Ishikawa (cell line): ENCODE measurements at regions not wholly inside any gene's neighbourhood (a gene's known extent, or its start where the extent isn't known, plus 50 kb on each side); places are given as distances from the start of the nearest gene placed in this dataset.

Source experiments
- CEBPB ChIP-seq: IDR thresholded peaks from 2 replicates; pipeline ENCODE4 v1.6.1; 2012
- YY1 ChIP-seq: IDR thresholded peaks from 2 replicates; pipeline ENCODE4 v1.6.1; 2012; ENCODE audit warnings: low read depth
- TF ChIP-seq, protein P1 (sequence below): IDR thresholded peaks from 2 replicates; pipeline ENCODE4 v1.6.1; 2012; ENCODE audit warnings: low read depth, mild to moderate bottlenecking

- TF ChIP-seq CEBPB (no peak), YY1 (no peak)
- TF ChIP-seq, protein P1, sequence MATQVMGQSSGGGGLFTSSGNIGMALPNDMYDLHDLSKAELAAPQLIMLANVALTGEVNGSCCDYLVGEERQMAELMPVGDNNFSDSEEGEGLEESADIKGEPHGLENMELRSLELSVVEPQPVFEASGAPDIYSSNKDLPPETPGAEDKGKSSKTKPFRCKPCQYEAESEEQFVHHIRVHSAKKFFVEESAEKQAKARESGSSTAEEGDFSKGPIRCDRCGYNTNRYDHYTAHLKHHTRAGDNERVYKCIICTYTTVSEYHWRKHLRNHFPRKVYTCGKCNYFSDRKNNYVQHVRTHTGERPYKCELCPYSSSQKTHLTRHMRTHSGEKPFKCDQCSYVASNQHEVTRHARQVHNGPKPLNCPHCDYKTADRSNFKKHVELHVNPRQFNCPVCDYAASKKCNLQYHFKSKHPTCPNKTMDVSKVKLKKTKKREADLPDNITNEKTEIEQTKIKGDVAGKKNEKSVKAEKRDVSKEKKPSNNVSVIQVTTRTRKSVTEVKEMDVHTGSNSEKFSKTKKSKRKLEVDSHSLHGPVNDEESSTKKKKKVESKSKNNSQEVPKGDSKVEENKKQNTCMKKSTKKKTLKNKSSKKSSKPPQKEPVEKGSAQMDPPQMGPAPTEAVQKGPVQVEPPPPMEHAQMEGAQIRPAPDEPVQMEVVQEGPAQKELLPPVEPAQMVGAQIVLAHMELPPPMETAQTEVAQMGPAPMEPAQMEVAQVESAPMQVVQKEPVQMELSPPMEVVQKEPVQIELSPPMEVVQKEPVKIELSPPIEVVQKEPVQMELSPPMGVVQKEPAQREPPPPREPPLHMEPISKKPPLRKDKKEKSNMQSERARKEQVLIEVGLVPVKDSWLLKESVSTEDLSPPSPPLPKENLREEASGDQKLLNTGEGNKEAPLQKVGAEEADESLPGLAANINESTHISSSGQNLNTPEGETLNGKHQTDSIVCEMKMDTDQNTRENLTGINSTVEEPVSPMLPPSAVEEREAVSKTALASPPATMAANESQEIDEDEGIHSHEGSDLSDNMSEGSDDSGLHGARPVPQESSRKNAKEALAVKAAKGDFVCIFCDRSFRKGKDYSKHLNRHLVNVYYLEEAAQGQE: no peak
Observed at GRCh38 chr2:167489325-167489724, 601.0 kb downstream of the XIRP2 start.
